Keratinocyte (primary cell): ENCODE measurements at regions not wholly inside any gene's neighbourhood (a gene's known extent, or its start where the extent isn't known, plus 50 kb on each side); places are given as distances from the start of the nearest gene placed in this dataset.
"Not testable (repeated sequence)": the region's sequence is repeated elsewhere in the genome, so short reads cannot be mapped to it uniquely, and the experiment has no call there.

Source experiments
- DNase-seq: peaks from one replicate; pipeline ENCODE4 v3.0.0-alpha.2; 2011; ENCODE audit warnings: low read depth, missing footprints, low spot score
- FAIRE-seq: peaks from 2 replicates; lab custom pipeline; 2011; peaks lifted over from hg19 to GRCh38; lab: Jason Lieb, UNC
- H2AFZ ChIP-seq: 2 replicates; pipeline ENCODE4 v1.6.0; 2012; ENCODE audit warnings: low read length, control low read depth, inconsistent platforms; ENCODE audit not compliant: control insufficient read depth
- H3K27ac ChIP-seq: 2 replicates; pipeline ENCODE4 v1.5.1; 2011; ENCODE audit warnings: low read length; ENCODE audit not compliant: control insufficient read depth, insufficient read depth
- H3K27me3 ChIP-seq: 3 replicates; pipeline ENCODE4 v1.6.0; 2011; ENCODE audit warnings: low read length; ENCODE audit not compliant: control insufficient read depth, insufficient read depth; ENCODE audit errors: extremely low read depth
- H3K36me3 ChIP-seq, 2 experiments: 2 replicates in 1 of 2; 3 replicates in 1 of 2; pipeline ENCODE4 v1.5.1; 2011; ENCODE audit warnings: low read length in 2 of 2, mild to moderate bottlenecking in 1 of 2; ENCODE audit not compliant: control insufficient read depth in 2 of 2, insufficient read depth in 2 of 2; ENCODE audit errors: extremely low read depth in 1 of 2
- H3K4me1 ChIP-seq: 3 replicates; pipeline ENCODE4 v1.5.1; 2011; ENCODE audit warnings: low read length; ENCODE audit not compliant: control insufficient read depth, insufficient read depth; ENCODE audit errors: extremely low read depth
- H3K4me2 ChIP-seq: 3 replicates; pipeline ENCODE4 v1.6.0; 2011; ENCODE audit warnings: low read depth, low read length; ENCODE audit not compliant: control insufficient read depth, insufficient read depth; ENCODE audit errors: extremely low read depth
- H3K4me3 ChIP-seq, 3 experiments: fragments of 200-600 bp in 1 of 3; sonication (generic) in 1 of 3; 2 replicates in 2 of 3; 3 replicates in 1 of 3; pipeline ENCODE4 v1.5.1; 2011 to 2016; ENCODE audit warnings: low read length in 3 of 3, mild to moderate bottlenecking in 3 of 3, control low read depth in 2 of 3, inconsistent platforms in 1 of 3, low read depth in 1 of 3, mixed read lengths in 1 of 3, mixed run types in 1 of 3, moderate library complexity in 1 of 3; ENCODE audit not compliant: control insufficient read depth in 2 of 3, insufficient read depth in 2 of 3; ENCODE audit errors: extremely low read depth in 1 of 3
- H3K79me2 ChIP-seq: 2 replicates; pipeline ENCODE4 v1.6.0; 2012; ENCODE audit warnings: low read length; ENCODE audit not compliant: control insufficient read depth, insufficient read depth
- H3K9ac ChIP-seq: 3 replicates; pipeline ENCODE4 v1.6.0; 2011; ENCODE audit warnings: low read length; ENCODE audit not compliant: control insufficient read depth, insufficient read depth; ENCODE audit errors: extremely low read depth
- H3K9me1 ChIP-seq: 3 replicates; pipeline ENCODE4 v1.6.0; 2011; ENCODE audit warnings: low read length; ENCODE audit not compliant: control insufficient read depth, insufficient read depth; ENCODE audit errors: extremely low read depth
- H3K9me3 ChIP-seq: 2 replicates; pipeline ENCODE4 v1.5.1; 2012; ENCODE audit warnings: low read depth, low read length; ENCODE audit not compliant: control insufficient read depth
- H4K20me1 ChIP-seq: 3 replicates; pipeline ENCODE4 v1.6.0; 2011; ENCODE audit warnings: low read length; ENCODE audit not compliant: control insufficient read depth, insufficient read depth; ENCODE audit errors: extremely low read depth
- EZH2 ChIP-seq: IDR thresholded peaks from one replicate; pipeline ENCODE4 v1.6.1; 2012; ENCODE audit warnings: inconsistent platforms, mild to moderate bottlenecking, low read length, moderate library complexity
- dilution Hi-C: fragments of 300-500 bp; cut with MboI; formaldehyde crosslinking; loops from one replicate; pipeline ENCODE4 v1.7.0; 2020; ENCODE audit warnings: low sequenced_read_pairs; ENCODE audit not compliant: extremely low pct_ligation_motif_present
- TF ChIP-seq, protein P1 (sequence below), 3 experiments: IDR thresholded peaks in 1 of 3; conservative IDR thresholded peaks in 1 of 3; optimal IDR thresholded peaks in 1 of 3; 2 replicates in 2 of 3; 3 replicates in 1 of 3; pipeline versions ENCODE3 to v1.5.1; 2011; ENCODE audit warnings: low read length in 3 of 3, mild to moderate bottlenecking in 3 of 3, moderate library complexity in 2 of 3, control low read depth in 1 of 3, inconsistent platforms in 1 of 3; ENCODE audit not compliant: insufficient read depth in 2 of 3; ENCODE audit errors: extremely low read depth in 1 of 3

- DNase-seq (no peak), FAIRE-seq (no peak)
- no peaks in the 10 kb centered on the region for H3K9me3 ChIP-seq
- H3K4me2 ChIP-seq = no peak overlapping the region
- H3K27ac ChIP-seq = no peak overlapping the region
- no peaks in the 10 kb centered on the region for H3K27me3 ChIP-seq
- no peaks in the 10 kb centered on the region for H3K79me2 ChIP-seq
- dilution Hi-C loops = no loop called here
- no peaks in the 10 kb centered on the region for H4K20me1 ChIP-seq
- H3K9me1 ChIP-seq = no peaks in the 10 kb centered on the region
- H2AFZ ChIP-seq = no peak overlapping the region
- TF ChIP-seq, protein P1, sequence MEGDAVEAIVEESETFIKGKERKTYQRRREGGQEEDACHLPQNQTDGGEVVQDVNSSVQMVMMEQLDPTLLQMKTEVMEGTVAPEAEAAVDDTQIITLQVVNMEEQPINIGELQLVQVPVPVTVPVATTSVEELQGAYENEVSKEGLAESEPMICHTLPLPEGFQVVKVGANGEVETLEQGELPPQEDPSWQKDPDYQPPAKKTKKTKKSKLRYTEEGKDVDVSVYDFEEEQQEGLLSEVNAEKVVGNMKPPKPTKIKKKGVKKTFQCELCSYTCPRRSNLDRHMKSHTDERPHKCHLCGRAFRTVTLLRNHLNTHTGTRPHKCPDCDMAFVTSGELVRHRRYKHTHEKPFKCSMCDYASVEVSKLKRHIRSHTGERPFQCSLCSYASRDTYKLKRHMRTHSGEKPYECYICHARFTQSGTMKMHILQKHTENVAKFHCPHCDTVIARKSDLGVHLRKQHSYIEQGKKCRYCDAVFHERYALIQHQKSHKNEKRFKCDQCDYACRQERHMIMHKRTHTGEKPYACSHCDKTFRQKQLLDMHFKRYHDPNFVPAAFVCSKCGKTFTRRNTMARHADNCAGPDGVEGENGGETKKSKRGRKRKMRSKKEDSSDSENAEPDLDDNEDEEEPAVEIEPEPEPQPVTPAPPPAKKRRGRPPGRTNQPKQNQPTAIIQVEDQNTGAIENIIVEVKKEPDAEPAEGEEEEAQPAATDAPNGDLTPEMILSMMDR (optimal IDR thresholded peaks at IDR 0.05 in 1 of 3, IDR thresholded peaks at IDR 0.05 in 1 of 3, conservative IDR thresholded peaks at IDR 0.05 in 1 of 3; ENCODE audit: extremely low read depth in 1 of 3, insufficient read depth in 2 of 3, low read length in 3 of 3) = no peak
- no peaks in the 10 kb centered on the region for H3K36me3 ChIP-seq
- no peak overlapping the region for H3K4me3 ChIP-seq
- H3K9ac ChIP-seq = no peak overlapping the region
- no peaks in the 10 kb centered on the region for H3K4me1 ChIP-seq
Observed at GRCh38 chr21:22192766-22193165, 1194.6 kb downstream of the NCAM2 start.

- H3K27ac ChIP-seq, H2AFZ ChIP-seq, H3K36me3 ChIP-seq, H3K4me3 ChIP-seq, H3K9me3 ChIP-seq, H3K4me2 ChIP-seq, H3K79me2 ChIP-seq, FAIRE-seq, dilution Hi-C loops, H3K4me1 ChIP-seq, H3K9me1 ChIP-seq, DNase-seq, H4K20me1 ChIP-seq, H3K9ac ChIP-seq, H3K27me3 ChIP-seq: not testable (repeated sequence)
Observed at GRCh38 chr21:22194986-22195385, 1196.8 kb downstream of the NCAM2 start.

DNA sequence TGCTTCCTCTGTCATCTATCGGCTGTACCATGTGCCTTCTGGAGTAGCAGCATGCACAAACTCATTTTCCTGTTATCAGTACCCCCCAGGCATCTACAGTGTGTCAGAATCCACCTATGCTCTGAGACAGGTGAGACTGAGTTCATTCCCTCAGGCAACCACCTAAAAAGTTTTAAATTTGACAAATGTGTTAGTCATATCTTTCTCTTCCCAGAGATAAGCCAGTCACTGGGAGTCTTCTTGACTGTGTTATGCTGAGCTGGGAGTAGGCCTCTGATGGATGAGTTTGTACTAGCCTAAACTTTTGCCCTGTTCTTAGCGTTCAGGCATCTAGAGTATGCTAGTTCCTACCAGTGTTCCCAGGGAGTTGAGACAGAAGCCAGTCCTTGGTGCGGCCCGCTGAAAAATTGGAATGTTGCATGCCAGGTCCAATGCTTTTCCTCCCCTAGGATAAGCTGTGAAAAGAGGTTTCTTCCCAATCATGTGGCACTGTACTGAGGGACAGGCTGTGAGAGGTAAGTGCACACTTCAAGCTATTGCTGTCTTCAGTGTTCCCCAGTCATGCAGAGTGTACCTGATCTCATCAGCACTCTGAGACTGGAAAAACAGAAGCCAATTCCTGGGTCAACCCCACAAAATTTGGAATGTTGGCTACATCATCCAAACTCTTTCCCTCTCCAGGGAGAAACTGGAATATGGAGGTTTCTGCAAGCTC lies 1202.3 kb downstream of the NCAM2 start:
- DNase-seq (no peak), FAIRE-seq (peak; percentile 79)
- H3K4me1 ChIP-seq = peaks cover 7% of the 10 kb centered on the region
- H3K79me2 ChIP-seq = no peaks in the 10 kb centered on the region
- peak overlapping the region; percentile 13 for H3K9ac ChIP-seq
- H2AFZ ChIP-seq = peak overlapping the region; percentile 72
- peak overlapping the region; percentile 56 for H3K4me2 ChIP-seq
- H3K9me1 ChIP-seq = no peaks in the 10 kb centered on the region
- no peaks in the 10 kb centered on the region for H4K20me1 ChIP-seq
- dilution Hi-C loops = no loop called here
- no peaks in the 10 kb centered on the region for H3K36me3 ChIP-seq
- TF ChIP-seq, protein P1 (optimal IDR thresholded peaks at IDR 0.05 in 1 of 3, IDR thresholded peaks at IDR 0.05 in 1 of 3, conservative IDR thresholded peaks at IDR 0.05 in 1 of 3; ENCODE audit: extremely low read depth in 1 of 3, insufficient read depth in 2 of 3, low read length in 3 of 3) = no peak
- no peak for TF ChIP-seq EZH2
- peak overlapping the region in 2 of 3 experiments; percentile 11 to 39 for H3K4me3 ChIP-seq
- H3K9me3 ChIP-seq = no peaks in the 10 kb centered on the region
- peak overlapping the region; percentile 33 for H3K27ac ChIP-seq
- no peaks in the 10 kb centered on the region for H3K27me3 ChIP-seq
